NCI-H2107 (cell line): ENCODE measurements at regions not wholly inside any gene's neighbourhood (a gene's known extent, or its start where the extent isn't known, plus 50 kb on each side); places are given as distances from the start of the nearest gene placed in this dataset.
"Not testable (repeated sequence)": the region's sequence is repeated elsewhere in the genome, so short reads cannot be mapped to it uniquely, and the experiment has no call there.

Experiments used
- DNase-seq: peaks from one replicate; lab custom pipeline; 2025; lab: John Stamatoyannopoulos, UW

- no peak for DNase-seq
Measured at GRCh38 chr18:47677952-47678351, 252.5 kb downstream of the SMAD2 start.

- no peak for DNase-seq
Measured at GRCh38 chr18:47669815-47670214, 260.6 kb downstream of the SMAD2 start.

GRCh38 chr18:47658498-47658897 is 272.0 kb downstream of the SMAD2 start:
- no peak for DNase-seq

DNA sequence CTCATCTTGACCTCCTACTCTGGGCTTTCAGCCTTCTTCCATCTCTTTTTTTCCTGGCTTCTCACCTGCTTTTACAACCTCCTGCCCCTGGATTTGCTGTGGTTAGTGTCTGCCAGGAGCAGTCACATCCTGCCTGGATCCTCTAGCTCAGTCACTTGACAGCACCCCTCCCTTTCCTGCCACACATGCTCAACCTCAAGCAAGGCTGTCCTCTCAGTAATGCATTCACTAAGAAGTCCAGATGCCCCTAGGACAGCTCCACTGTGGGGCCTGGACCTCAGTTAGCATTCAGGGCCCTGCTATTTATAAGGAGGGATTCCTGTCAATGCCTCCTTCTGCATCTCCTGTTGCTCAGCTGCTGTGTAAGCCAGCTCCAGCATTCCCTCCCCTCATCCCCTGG is 275.5 kb downstream of the SMAD2 start:
- no peak for DNase-seq

DNA sequence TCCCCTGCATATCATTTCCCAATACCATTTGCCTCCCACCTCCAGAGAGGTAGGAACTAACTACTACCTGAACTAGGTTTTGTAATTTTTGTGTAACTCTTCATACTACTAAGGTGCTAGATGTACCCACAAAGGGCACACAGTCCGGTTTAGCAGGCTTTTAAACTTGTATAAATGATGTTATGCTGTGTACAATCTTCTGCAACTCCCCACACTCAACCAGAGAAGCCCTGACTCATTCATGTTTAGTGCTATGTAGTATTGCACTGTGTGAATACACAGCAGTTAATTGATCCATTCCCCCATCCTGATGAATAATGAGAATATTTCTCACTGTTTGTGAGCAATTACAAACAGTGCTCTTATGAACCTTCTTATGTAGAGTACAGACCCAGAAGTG is 285.6 kb downstream of the SMAD2 start:
- DNase-seq = no peak

DNA sequence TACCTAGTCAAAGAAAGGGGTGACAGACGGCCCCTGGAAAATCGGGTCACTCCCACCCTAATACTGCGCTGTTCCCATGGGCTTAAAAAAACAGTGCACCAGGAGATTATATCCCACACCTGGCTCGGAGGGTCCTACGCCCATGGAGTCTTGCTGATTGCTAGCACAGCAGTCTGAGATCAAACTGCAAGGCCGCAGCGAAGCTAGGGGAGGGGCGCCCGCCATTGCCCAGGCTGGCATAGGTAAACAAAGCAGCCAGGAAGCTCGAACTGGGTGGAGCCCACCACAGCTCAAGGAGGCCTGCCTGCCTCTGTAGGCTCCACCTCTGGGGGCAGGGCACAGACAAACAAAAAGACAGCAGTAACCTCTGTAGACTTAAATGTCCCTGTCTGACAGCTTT is 292.9 kb downstream of the SMAD2 start:
- not testable (repeated sequence) for DNase-seq

- no peak for DNase-seq
Measured at GRCh38 chr18:47635416-47635815, 295.0 kb downstream of the SMAD2 start.

- no peak for DNase-seq
Measured at GRCh38 chr18:47632970-47633635, 297.4 kb downstream of the SMAD2 start.

GRCh38 chr18:47628893-47629292 is 301.6 kb downstream of the SMAD2 start:
- DNase-seq = no peak

DNA sequence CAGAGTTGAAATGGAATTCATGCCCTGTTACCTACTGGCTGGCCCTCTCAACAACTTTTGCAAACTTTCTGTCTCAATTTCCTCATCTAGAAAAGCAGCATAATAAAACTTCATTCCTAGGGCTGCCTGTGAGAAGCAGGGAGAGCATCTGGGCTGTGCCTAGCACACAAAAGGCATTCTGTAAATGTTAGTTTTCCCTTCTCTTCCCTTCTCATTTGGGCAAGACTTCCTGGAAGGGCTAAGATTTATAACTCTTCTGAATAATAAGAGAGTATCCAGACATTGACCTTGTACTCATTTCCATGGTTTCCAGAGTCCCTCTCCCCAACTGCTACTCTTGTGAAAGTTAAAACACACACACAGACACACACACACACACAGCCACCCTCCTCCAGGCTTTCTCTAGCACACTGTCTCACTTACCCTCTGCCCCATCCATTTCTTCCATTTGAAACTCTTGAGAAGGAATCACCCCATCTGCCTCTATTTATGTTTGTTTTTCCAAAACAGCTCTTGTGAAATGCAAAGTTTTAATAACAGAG is 302.1 kb downstream of the SMAD2 start:
- no peak for DNase-seq

DNA sequence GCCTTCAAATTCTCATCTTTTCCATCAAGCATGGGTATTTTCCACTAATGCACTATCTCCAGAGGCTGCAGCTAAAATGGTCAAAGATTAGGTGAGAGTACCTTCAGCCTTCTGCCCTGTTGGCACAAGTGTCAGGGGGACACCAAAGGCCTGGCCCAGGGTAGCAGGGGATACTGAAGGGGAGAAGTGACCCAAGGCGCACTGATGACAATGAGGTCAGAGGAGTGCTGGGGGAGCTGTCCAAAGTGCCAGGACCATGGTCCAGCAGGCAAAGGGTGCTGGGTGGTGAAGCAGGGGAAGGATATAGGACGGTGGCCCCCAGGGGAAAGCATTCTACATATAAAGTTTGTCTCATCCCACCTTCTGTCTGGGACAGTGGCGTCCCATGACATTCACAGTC is 303.4 kb downstream of the SMAD2 start:
- DNase-seq = no peak

DNA sequence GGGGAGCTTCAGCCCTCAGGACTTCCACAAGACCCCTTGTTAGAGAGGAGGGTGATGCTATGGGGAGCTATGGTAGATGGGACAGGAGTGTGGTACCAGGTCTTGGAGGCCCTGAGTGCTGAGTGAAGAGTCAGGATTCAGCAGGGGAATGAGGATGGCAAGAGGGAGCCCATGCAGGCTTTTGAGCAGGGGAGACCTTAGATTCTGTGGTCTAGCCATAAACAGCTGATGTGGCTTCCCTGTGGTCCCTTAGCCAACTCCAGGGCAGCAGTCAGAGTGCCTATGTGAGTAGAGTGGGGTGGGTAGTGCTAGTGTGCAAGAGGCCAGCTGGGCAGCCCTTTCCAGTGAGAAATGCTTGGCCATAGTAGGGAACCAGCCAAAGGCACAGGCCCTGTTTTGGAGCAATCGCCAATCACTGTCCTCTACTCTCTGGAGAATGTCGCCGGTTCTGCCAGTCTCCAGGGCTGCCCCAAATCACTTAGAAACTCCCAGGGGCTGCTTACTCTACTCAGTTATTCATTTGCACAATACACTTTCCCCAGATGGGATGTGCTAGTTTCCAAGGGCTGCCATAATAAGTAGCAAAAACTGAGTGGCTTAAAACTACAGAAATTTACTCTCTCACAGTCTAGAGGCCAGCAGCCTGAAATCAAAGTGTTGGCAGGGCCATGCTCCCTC is 310.5 kb downstream of the SMAD2 start:
- no peak for DNase-seq

DNA sequence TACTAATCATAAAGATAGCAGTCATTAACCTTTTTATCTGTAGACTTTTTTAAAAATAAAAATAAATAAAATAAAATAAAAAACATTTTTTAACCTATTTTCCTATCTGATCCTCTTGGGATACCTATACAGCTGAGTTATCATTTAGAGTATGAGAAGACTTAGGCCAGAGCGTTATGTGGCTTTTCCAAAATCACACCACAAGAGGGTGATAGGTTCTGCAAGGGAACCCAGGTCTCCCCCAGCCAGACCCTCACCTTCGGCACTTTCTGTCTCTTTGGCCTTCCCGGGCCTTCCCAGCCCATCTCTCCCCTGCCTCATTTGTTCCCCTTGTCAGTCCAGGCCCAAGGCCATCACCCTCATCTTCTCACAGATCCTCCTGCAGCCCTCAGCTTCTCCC is 311.7 kb downstream of the SMAD2 start:
- no peak for DNase-seq

DNA sequence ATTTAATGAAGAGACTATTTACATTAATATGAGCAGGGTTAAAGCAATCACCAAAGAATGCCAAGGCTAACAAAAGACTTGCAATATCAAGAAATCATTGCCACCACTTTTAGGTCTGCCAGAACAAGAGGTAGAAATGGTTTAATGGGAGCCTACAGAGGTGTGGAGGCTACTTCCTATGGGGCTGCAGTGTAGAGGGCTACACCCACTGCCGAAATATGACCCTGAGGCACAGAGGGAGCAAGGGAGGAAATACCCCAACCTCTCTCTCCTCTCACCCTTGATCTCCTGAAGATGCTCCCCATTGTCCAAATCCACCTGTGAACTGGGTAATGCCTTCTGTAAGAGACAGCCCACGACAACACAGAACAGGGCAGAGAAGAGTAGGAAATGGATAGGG is 315.4 kb downstream of the SMAD2 start:
- DNase-seq = no peak

GRCh38 chr18:47613929-47614328 is 316.5 kb downstream of the SMAD2 start:
- DNase-seq = no peak

DNA sequence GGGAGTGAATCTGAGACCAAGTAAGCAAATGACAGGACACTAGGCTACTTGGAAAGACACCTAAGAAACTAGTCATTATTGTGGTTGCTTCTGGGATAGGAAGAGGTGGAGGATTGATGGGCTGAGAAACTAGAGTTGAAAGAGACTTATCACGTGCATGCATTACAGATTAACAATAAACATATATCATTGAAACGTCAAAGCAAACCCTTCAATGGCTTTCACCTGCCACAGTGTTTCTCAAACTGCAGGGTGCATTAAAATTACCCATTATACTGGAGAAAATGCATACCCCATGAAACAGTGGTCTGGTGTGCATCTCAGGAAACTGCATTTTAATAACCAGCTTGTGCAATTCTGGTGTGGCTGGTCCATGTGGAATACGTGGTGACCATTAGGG is 318.8 kb downstream of the SMAD2 start:
- no peak for DNase-seq

DNA sequence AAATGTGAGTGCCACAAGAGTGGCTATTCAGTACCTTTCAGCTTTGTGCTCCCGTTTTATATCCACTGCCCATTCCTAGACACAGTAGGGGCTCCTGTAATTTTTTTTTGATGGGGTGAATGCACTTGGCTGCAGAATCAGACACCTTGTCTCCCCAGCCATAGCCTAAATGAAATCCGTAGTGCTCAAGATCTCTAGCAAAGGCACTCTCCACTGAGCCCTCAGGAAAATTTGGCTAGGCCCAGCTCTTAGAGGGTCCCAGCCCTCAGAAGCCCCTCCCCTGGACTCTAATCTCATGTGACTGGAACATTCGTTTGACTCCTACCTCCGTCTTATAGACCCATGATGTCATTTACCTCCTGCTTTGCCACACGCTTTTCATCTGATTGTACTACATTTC is 323.9 kb downstream of the SMAD2 start:
- no peak for DNase-seq

GRCh38 chr18:47605093-47605492 is 325.4 kb downstream of the SMAD2 start:
- DNase-seq = no peak

- DNase-seq = no peak
Measured at GRCh38 chr18:47604021-47604420, 326.4 kb downstream of the SMAD2 start.

- DNase-seq = no peak
Measured at GRCh38 chr18:47603158-47603557, 327.3 kb downstream of the SMAD2 start.

GRCh38 chr18:47602273-47602897 is 328.1 kb downstream of the SMAD2 start:
- no peak for DNase-seq

DNA sequence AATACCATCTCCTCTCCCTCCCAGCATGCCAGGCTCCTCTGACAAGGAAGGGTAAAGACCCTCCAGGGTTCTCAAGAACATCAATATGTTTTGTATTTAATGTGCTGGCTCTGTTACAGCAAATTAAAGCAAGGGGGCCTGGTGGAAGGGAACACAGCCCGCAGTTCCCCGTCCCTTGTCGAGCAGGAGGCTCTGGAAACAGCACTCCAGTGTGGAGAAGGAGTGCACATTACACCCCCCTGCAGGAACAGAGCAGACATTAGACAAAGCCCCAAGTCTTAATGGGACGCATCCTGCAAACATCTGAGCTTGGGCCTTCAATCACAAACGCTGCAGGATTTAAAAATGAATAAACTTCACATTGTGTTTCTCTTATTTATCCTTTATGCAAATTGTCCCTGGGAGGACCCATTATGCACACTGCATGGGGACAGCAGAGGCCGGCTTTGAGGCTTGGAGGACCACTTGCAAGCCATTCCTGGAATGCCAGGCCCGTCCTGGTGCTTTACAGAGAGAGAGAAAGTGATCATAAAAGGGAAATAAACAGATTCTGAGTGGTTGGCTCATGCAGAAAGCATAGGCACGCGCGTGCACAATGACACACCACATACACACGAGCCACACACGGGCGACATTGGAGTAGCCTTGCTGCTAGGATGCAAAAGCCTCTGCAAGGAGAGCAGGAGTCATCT is 328.7 kb downstream of the SMAD2 start:
- DNase-seq = no peak
